Stimulated activated effector memory CD8-positive, alpha-beta T cell treated with anti-CD3 and anti-CD28 coated beads, Interleukin-12 subunit alpha, Interleukin-12 subunit beta, amount 100 ng/mL, for 72 hours (primary cell): ENCODE measurements at regions not wholly inside any gene's neighbourhood (a gene's known extent, or its start where the extent isn't known, plus 50 kb on each side); places are given as distances from the start of the nearest gene placed in this dataset.
"Not testable (repeated sequence)": the region's sequence is repeated elsewhere in the genome, so short reads cannot be mapped to it uniquely, and the experiment has no call there.

Source experiments
- ATAC-seq: fragments of 150-1000 bp; cut with Tn5 transposase; 2 replicates; pipeline ENCODE4 v1.10.0; 2021
- DNase-seq, 2 donors: peaks; one replicate each; pipeline ENCODE4 v3.0.0; 2021 to 2022; ENCODE audit warnings: low spot score in 2 of 2
- H3K27ac Mint-ChIP-seq: one replicate; pipeline ENCODE4 v1.8.0; 2022; ENCODE audit warnings: mild to moderate bottlenecking, mixed read lengths
- H3K36me3 Mint-ChIP-seq: one replicate; pipeline ENCODE4 v1.8.0; 2022; ENCODE audit warnings: mild to moderate bottlenecking, mixed read lengths
- H3K4me1 Mint-ChIP-seq: one replicate; pipeline ENCODE4 v1.8.0; 2022; ENCODE audit warnings: mixed read lengths
- H3K4me3 Mint-ChIP-seq: one replicate; pipeline ENCODE4 v1.8.0; 2022; ENCODE audit warnings: mild to moderate bottlenecking, mixed read lengths
- H3K9me3 Mint-ChIP-seq: one replicate; pipeline ENCODE4 v1.8.0; 2022; ENCODE audit warnings: mixed read lengths

DNA sequence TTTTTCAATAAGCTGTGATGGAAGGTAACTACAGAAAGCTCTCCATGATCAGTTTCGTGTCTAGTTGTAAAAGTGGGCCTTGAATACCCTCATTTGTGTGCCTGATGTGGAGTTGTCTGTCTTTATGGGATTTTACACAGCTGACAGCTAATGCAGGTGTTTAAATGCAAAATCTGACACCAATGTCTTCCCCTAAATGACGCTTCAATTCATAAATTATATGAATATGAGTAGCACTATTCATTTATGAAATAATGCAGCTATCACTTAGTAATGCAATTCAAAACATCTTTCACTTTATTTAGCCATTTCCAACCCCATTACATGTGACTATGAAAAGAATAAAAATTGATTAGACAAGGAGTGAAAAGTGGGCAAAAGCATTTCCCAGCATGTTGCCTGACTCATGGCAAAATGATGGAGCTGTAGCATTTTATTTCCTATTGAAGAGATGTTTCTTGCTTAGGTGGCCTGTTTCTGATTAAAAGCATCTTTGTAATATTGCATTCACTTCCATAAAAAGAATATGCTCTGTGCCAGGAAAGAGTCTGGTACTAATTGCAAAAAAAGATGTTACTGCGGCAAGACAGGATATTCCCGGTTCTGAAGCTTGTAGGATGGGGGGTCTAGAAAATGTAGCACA is 116.7 kb upstream of the HAPLN1 start:
- no peak for ATAC-seq
- DNase-seq = no peak
- H3K36me3 Mint-ChIP-seq = no peaks in the 10 kb centered on the region
- no peak overlapping the region for H3K4me3 Mint-ChIP-seq
- no peak overlapping the region for H3K27ac Mint-ChIP-seq
- peaks cover 9% of the 10 kb centered on the region for H3K9me3 Mint-ChIP-seq
- H3K4me1 Mint-ChIP-seq = no peaks in the 10 kb centered on the region

GRCh38 chr5:83834306-83834705 is 113.7 kb upstream of the HAPLN1 start:
- Mint-ChIP-seq H3K4me3 (no peak overlapping the region), H3K27ac (no peak overlapping the region), H3K4me1 (no peaks in the 10 kb centered on the region), H3K36me3 (no peaks in the 10 kb centered on the region), H3K9me3 (peaks cover 11% of the 10 kb centered on the region)
- no peak for ATAC-seq
- no peak for DNase-seq

DNA sequence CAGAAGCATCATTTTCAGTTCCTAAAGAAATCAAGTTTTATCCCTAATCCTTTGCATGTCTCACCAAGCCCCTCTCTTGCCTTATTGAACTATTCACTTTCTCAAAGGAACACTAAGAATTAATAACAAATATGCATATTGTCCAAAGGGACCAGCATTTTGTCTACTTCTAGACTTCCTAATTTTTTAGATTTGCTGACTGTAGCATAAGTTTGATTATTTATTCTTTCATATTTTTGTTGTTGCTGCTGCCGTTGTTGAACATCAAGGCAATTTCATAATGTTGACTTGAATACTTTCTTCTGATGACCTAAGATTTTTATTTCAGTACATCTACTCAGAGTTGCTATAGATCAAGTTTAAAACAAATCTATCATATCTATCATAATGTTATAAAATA is 111.2 kb upstream of the HAPLN1 start:
- DNase-seq = no peak
- no peak overlapping the region for H3K4me3 Mint-ChIP-seq
- no peak for ATAC-seq
- H3K36me3 Mint-ChIP-seq = no peaks in the 10 kb centered on the region
- H3K9me3 Mint-ChIP-seq = peaks cover 11% of the 10 kb centered on the region
- H3K4me1 Mint-ChIP-seq = no peaks in the 10 kb centered on the region
- no peak overlapping the region for H3K27ac Mint-ChIP-seq

- Mint-ChIP-seq H3K9me3 (peaks cover 6% of the 10 kb centered on the region), H3K36me3 (no peaks in the 10 kb centered on the region), H3K4me1 (no peaks in the 10 kb centered on the region), H3K27ac (no peak overlapping the region), H3K4me3 (no peak overlapping the region)
- ATAC-seq (no peak), DNase-seq (no peak)
Observed at GRCh38 chr5:83827111-83827557, 106.5 kb upstream of the HAPLN1 start.

- Mint-ChIP-seq H3K27ac (no peak overlapping the region), H3K4me3 (no peak overlapping the region), H3K36me3 (no peaks in the 10 kb centered on the region), H3K9me3 (peaks cover 3% of the 10 kb centered on the region), H3K4me1 (no peaks in the 10 kb centered on the region)
- DNase-seq = no peak
- no peak for ATAC-seq
Observed at GRCh38 chr5:83817591-83817990, 96.9 kb upstream of the HAPLN1 start.

DNA sequence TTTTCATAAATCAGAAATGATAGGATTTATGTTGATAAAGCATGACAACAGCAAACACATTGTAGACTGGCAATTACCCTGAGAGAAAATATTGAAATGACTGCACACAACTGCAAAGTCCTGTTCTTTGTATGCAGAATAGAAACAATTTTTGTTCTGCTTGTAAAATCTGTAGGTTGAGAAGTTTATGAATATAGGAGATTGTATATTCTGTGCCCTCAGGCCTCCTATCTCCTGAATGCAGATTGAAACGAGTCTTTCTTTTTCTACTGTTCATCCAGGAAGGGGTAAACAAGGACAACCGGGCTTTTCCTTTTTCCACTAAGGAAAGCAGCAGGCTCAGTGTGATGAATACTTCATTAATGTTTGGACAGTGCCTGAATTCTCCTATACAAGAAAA is 95.0 kb upstream of the HAPLN1 start:
- DNase-seq (no peak), ATAC-seq (no peak)
- Mint-ChIP-seq H3K4me1 (no peaks in the 10 kb centered on the region), H3K9me3 (peaks cover 3% of the 10 kb centered on the region), H3K36me3 (no peaks in the 10 kb centered on the region), H3K27ac (no peak overlapping the region), H3K4me3 (no peak overlapping the region)

DNA sequence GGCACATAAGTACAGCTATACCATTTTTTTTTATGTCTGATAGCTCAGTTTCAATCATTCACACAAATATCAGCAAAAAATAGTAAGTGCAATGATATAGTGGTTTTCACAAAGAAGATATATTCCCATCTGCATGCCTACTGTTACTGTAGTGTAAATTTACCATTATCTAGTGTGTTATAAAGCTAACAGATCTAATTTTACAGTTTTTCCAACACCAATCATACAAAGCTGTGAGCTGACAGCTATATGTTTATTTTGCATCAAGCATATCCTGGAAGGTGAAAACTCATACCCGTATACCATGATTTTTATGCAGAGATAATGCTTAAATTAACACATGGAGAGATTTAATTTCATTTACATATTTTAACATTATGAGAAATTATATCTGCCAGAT is 89.9 kb upstream of the HAPLN1 start:
- no peaks in the 10 kb centered on the region for H3K36me3 Mint-ChIP-seq
- peaks cover 8% of the 10 kb centered on the region for H3K9me3 Mint-ChIP-seq
- no peaks in the 10 kb centered on the region for H3K4me1 Mint-ChIP-seq

DNA sequence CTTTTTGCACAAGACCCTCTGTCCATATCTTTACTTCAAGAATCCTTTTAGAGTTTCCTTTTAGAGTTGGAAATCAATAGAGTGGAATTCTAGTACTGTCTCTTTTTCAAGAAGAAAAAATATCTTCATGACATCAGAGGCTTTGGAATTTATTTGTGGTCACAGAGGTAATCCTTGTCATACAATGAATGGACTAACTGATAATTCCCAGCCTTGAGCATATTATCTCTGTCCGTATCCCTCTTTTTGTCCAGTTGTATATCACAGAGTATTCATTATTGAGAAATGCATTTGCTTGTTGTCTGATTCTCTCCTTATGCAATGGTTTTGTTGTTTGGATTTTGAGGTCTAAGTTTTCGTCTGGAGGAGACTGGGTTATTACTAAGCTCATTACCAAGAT is 82.0 kb upstream of the HAPLN1 start:
- H3K27ac Mint-ChIP-seq = no peak overlapping the region

More for the DNA sequence above, 89.9 kb upstream of the HAPLN1 start:
- ATAC-seq (no peak), DNase-seq (no peak)
- H3K27ac Mint-ChIP-seq = no peak overlapping the region
- no peak overlapping the region for H3K4me3 Mint-ChIP-seq

GRCh38 chr5:83800201-83800600 is 79.5 kb upstream of the HAPLN1 start:
- no peak for ATAC-seq
- Mint-ChIP-seq H3K4me1 (no peaks in the 10 kb centered on the region), H3K4me3 (no peak overlapping the region), H3K27ac (no peak overlapping the region), H3K36me3 (no peaks in the 10 kb centered on the region), H3K9me3 (peaks cover 4% of the 10 kb centered on the region)
- DNase-seq = no peak

More for the DNA sequence above, 82.0 kb upstream of the HAPLN1 start:
- H3K36me3 Mint-ChIP-seq = no peaks in the 10 kb centered on the region
- ATAC-seq = no peak
- no peaks in the 10 kb centered on the region for H3K9me3 Mint-ChIP-seq
- H3K4me3 Mint-ChIP-seq = no peak overlapping the region
- DNase-seq = no peak
- no peaks in the 10 kb centered on the region for H3K4me1 Mint-ChIP-seq

- not testable (repeated sequence) for ATAC-seq, H3K4me3 Mint-ChIP-seq, H3K27ac Mint-ChIP-seq, DNase-seq, H3K36me3 Mint-ChIP-seq, H3K4me1 Mint-ChIP-seq, H3K9me3 Mint-ChIP-seq
Observed at GRCh38 chr5:83799020-83799419, 78.4 kb upstream of the HAPLN1 start.

- DNase-seq = no peak
- Mint-ChIP-seq H3K36me3 (no peaks in the 10 kb centered on the region), H3K27ac (no peak overlapping the region), H3K4me3 (no peak overlapping the region), H3K9me3 (no peaks in the 10 kb centered on the region), H3K4me1 (no peaks in the 10 kb centered on the region)
- ATAC-seq = no peak
Observed at GRCh38 chr5:83789371-83789770, 68.7 kb upstream of the HAPLN1 start.

DNA sequence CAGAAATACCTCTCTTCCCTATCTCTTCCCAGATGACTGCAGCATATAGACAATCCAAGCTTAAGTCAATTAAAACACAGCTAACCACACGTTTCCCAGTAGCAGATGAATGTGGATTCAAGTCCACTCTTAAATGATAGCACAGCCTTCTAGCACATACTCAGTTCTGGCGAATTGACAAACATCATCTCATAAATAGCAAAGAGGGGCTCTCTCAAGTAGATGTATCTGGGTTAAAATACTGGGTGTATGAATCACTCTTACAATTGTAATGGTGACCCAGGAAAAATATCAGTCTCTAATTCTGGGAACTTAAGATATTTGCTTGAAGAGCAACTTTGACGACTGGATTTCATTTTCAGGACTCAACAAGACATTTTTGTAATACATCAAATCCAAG is 67.0 kb upstream of the HAPLN1 start:
- ATAC-seq (no peak), DNase-seq (no peak)
- Mint-ChIP-seq H3K4me1 (no peaks in the 10 kb centered on the region), H3K36me3 (no peaks in the 10 kb centered on the region), H3K9me3 (no peaks in the 10 kb centered on the region), H3K4me3 (no peak overlapping the region), H3K27ac (no peak overlapping the region)

GRCh38 chr5:83785176-83785668 is 64.6 kb upstream of the HAPLN1 start:
- no peaks in the 10 kb centered on the region for H3K36me3 Mint-ChIP-seq
- ATAC-seq (no peak), DNase-seq (no peak)
- H3K4me3 Mint-ChIP-seq = no peak overlapping the region
- H3K9me3 Mint-ChIP-seq = no peaks in the 10 kb centered on the region
- H3K4me1 Mint-ChIP-seq = no peaks in the 10 kb centered on the region
- no peak overlapping the region for H3K27ac Mint-ChIP-seq

GRCh38 chr5:83780699-83781350 is 60.2 kb upstream of the HAPLN1 start:
- DNase-seq = no peak
- Mint-ChIP-seq H3K9me3 (no peaks in the 10 kb centered on the region), H3K4me3 (no peak overlapping the region), H3K4me1 (no peaks in the 10 kb centered on the region), H3K36me3 (no peaks in the 10 kb centered on the region), H3K27ac (no peak overlapping the region)
- no peak for ATAC-seq

DNA sequence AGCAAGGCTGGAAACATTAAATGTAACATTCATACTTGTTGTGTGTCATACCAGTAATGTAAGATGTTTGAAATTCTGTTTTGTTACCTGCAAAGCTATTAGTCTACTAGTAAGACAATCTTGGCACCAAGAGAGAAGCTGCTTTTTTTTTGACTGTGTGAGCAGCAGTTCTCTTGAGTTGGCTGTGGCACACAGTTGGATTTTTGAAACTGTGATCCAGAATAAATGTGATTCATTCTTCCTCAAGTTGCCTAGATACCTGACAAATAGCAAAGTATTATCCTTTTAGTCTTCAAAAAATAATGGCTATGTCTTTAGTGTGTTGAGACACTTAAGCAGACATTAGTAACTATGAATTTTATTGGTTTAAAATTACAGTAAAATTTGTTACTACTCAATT is 57.2 kb upstream of the HAPLN1 start:
- Mint-ChIP-seq H3K36me3 (no peaks in the 10 kb centered on the region), H3K4me1 (no peaks in the 10 kb centered on the region), H3K9me3 (no peaks in the 10 kb centered on the region), H3K27ac (no peak overlapping the region), H3K4me3 (no peak overlapping the region)
- DNase-seq (no peak), ATAC-seq (no peak)

- Mint-ChIP-seq H3K9me3 (no peaks in the 10 kb centered on the region), H3K36me3 (no peaks in the 10 kb centered on the region), H3K4me3 (no peak overlapping the region), H3K27ac (no peak overlapping the region), H3K4me1 (no peaks in the 10 kb centered on the region)
- DNase-seq (no peak), ATAC-seq (no peak)
Observed at GRCh38 chr5:83776437-83777031, 55.9 kb upstream of the HAPLN1 start.
